ACHN (cell line): ENCODE measurements at regions not wholly inside any gene's neighbourhood (a gene's known extent, or its start where the extent isn't known, plus 50 kb on each side); places are given as distances from the start of the nearest gene placed in this dataset.

Experiments used
- DNase-seq: peaks from one replicate; pipeline ENCODE4 v3.0.0-alpha.2; 2015
- in situ Hi-C: cut with HindIII; loops from 2 replicates; pipeline ENCODE4 v1.10.0; 2017; ENCODE audit warnings: low sequenced_read_pairs, low pct_ligation_motif_present, low pct_unique_long_range_greater_than_20kb

DNA sequence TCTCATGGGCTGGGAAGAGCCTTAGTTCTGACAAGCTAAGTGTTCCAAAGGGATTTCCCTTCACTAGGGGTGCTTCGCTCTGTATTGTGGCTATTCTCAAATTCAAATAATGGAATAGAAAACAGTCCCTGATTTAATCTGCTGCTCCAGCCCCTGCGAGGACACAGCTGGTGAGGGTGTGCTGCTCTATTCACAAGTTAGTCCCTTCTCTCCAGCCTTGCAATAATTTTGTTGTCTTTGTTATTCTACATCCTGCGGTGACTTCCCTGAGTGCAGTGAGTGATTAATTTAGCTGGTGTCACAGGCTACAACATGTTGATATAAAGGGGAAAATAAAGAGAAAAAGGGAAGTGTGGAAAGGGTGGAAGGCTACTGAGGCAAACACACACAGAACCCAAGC lies 180.5 kb upstream of the VEPH1 start:
- DNase-seq: no peak
- in situ Hi-C loops: no loop called here

DNA sequence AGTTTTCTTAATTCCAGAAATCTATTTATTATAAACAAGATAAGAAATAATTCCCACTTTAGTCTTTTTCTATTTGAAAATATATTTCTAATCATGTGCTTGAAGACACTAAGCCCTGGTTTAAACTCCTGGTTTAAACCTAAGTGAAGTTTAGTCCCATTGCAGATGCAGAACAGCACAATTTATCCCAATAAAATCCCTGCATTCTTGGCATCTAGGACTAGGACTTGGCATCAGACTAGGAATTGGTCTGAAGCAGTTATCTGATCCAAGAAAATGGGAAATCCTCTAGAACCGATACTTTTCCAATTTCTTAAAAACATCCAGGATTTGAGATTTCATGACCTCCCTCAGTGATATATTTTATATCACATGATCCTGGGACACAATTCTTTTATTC lies 168.8 kb upstream of the VEPH1 start:
- in situ Hi-C loops: no loop called here
- no peak for DNase-seq

DNA sequence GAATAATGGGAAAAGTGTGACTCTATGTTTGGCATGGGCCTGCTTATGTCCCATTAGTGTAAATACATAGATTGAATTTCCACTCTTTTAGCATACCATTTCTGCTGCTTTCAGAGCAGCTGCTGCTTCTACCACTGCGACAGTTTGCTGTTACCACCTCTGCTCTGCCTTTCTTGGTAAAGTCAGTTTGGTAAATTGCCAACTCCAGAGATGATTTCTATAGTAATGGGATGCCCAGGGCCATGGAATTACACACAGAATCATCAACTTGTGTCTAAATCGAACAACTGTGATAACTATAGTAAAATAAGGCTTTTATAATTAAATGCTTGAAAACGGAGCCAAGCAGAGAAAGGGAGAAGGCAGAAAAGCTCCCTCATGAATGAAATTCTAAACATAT lies 168.4 kb upstream of the VEPH1 start:
- in situ Hi-C loops: no loop called here
- DNase-seq: no peak

DNA sequence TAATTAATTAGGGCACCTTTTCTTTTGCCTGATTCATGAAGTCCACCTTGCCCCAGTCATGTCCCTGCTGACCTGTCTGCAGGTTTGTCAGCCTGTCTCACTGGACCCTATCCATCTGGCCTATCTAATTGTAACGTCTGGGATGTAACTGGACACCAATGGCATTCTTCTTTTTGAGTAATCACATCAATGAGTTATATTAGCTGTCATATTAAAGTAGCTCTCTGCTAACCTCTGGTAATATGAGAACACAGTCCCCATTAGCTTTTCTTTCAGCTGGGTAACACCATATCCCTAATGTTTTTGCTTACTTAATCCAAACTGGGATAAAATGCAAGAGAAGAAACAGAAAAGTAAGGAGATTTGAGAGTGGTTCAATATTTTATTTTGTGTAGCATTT lies 166.2 kb upstream of the VEPH1 start:
- DNase-seq: no peak
- in situ Hi-C loops: no loop called here

DNA sequence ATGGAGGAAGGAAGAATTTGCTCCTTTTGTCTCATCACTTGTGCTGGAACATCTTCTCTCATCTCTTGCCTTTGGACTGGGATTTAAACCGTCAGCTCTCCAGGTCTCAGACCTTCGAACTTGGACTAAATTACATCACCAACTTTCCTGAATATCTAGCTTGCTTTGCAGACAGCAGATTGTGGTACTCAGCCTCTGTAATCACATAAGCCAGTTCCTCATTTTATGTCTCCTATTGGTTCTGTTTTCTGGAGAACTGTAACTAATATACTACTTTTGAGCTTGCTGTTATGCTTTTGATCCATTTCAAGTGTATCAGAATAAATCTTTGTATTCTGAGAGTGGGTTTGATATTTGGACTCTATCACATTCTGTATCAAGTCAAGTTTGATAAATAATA lies 164.3 kb upstream of the VEPH1 start:
- in situ Hi-C loops: no loop called here

DNA sequence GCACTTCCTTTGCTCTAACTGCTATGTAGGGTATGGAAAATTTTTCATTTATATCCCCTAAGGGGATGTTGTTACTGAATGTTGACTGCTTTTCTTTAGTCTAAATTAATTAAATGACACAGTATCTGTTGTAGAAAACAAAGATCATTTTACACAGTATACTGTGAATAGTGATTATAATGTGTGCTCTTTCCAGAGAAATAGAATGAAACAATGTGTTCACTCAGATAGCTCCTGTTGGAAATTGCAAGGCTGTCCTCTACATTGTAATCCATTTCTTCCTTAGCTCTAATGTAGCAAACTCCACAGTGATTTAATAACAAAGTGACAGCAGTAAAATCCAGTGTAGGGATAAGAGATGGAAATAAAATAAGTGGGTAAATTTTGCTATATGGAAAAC lies 159.0 kb upstream of the VEPH1 start:
- in situ Hi-C loops: no loop called here
- DNase-seq: no peak

More for the DNA sequence above, 164.3 kb upstream of the VEPH1 start:
- no peak for DNase-seq

DNA sequence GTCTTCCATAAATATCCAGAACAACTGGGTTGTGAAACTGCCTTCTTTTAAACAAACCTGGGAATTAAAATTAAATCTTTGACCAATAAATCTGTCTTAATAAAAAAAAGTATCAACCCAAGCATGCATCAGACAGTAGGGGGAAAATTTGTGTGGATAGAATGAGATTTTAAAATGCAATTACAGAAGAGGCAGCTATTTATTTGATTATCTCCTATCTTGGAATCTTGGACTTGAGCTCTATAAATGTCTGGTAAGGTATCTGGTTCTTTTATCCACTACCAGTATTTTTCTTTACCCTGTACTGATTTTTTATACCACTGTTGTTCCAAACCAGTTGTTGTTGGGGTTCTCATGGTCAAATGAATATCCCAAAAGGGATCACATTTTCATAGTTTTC lies 157.6 kb upstream of the VEPH1 start:
- in situ Hi-C loops: no loop called here

DNA sequence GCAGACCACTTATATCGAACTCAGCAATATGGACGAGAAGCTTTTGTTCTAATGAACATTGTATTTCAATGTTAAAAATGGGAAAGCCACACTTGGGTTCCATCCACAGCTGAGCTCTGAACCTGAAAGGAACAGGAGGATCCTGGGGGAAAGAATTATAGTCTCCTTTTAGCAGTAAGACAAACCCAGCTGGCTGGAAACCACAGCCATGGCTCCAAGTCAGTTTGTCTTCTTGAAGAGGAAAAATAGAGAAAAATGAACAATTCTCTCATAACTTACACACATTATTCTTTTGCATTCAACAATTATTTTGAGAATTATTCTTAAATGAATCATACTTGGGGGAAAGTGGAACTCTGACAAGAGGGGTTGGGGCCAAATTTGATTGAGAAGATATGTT lies 149.2 kb upstream of the VEPH1 start:
- in situ Hi-C loops: no loop called here
- DNase-seq: no peak

More for the DNA sequence above, 157.6 kb upstream of the VEPH1 start:
- DNase-seq: no peak

DNA sequence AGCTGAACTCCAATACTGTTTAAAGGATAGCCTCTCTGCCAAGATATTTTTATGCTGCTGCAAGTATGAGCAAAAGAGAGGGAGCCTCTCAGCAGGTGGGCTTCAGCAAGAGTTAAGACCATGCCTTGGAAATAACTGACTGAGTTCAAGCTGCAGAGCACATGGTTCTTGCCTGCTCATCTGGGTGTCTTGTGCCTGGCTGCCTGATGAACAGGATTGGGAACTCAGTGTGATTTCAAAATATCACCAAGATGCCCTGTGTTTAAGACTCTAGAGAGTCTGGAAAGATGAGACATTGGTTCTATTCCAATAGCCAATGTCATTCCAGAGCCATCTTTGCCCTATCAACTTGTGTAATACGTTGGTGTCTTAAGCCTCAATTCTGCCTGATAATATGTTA lies 147.5 kb upstream of the VEPH1 start:
- no peak for DNase-seq
- in situ Hi-C loops: no loop called here

DNA sequence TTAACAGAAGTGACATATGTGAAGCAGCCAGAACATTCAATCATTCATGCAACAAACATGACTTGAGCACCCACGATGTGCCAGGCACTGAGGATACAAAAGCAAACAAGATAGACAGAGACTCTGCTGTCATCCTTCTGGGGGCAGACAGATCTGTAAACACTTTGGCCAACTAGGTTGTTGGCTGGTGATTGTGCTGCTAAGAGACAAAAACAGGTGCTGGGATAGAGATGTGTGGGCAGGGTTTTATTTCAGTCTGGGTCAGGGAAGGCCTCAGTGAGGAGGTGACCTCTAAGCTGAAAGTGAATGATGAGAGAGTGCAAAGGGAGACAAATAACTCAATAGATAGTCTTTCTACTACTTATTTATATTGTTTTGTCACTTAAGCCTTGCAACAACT lies 147.0 kb upstream of the VEPH1 start:
- in situ Hi-C loops: no loop called here
- no peak for DNase-seq

DNA sequence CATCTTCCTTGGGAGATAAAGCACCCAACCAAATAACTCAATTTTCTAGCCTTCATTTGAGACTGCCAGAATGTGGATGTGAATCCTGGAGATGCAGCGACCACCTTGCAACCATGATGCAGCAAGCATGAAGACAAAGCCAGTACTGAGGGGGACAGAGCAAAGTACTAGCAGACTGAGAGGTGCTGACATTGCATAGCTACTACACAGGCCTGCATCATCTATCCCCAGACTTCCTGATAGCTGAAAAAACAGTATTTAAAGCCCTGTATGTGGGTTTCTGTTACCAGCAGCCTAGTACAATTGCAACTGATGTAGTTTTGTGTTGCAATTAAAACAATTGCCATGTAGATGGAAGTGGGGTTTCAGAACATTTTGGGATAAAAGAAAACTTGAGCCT lies 146.3 kb upstream of the VEPH1 start:
- in situ Hi-C loops: no loop called here
- DNase-seq: no peak

DNA sequence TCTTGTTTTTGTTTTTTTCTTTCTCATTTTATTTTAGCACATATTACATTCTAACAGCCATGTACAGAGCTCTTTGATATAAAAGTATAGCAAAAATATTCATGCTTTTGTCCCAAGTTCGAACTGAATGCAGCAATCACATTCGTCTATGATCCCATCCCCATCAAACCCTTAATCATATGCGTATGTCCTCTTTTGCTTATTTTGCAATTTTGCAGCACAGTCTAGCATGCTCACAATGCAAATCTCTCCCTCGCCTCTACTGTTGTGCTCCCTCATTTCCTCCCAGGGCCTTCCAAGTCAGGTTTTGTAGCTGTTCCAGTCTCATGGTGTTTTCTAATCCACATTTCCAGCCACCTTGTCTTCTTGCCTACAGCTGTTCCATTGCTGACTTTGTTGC lies 144.6 kb upstream of the VEPH1 start:
- in situ Hi-C loops: no loop called here
- DNase-seq: no peak

DNA sequence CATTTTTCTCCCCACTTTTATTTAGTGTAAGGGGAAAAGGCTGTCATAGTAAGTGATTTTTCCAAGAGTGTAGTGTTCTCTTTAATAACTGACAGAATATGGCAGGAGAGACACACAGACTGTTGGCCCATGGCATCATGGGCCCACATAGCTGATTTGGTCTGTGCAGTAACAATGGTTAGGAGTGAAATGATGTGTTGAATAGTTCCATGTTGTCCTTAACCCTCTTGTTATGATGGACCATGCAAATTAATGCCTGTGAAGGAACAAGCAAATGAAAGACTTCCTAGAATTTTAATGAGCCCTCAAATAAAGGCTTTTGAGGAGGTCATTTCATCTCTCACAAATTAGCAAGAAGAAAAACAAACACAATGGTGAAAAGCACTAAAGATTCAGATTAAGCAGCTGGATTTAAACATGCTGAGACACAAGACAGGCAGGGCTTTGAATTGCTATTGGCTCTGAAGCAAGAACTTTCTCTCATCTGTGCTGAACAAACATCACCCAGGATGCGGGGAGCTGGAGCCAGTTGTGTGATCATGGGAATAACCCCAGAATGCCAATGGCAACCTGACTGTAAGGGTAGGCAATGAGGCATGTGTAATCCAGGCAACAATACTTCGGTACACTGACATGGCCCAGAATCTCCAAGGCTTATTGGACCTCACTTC lies 136.7 kb upstream of the VEPH1 start:
- DNase-seq: no peak
- in situ Hi-C loops: no loop called here

DNA sequence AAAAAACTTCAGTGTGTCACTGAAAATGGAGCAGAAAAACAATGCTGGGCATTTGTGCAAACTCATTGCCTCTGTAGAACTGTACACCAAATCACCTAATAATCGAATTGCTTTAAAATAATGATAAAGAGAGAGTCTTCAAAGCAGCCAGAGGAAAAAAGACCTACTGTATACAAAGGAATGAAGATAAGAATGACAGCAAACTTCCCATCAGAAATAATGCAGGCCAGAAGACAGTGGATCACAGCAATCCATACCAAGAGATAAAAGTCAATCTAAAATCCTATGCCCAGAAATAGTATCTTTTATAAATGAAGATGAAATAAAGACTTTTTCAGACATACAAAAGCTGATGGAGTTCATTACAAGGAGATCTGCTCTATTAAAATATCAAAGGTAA lies 134.7 kb upstream of the VEPH1 start:
- in situ Hi-C loops: no loop called here
- no peak for DNase-seq

DNA sequence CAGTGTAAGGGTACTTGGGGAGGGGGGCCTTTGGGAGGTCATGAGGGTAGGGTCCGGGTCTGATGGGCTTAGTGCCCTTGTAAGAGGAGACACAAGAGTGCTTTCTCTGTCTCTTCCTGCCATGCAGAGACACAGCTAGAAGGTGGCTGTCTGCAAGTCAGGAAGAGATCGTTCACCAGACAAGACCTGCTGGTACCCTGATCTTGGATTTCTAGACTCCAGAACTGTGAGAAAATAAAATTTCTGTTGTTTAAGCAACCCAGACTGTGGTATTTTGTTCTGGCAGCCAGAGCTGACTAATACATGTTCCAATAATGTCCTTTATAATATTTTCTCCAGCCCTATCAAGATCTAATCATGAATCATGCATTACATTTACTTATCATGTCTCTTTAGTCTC lies 130.0 kb upstream of the VEPH1 start:
- in situ Hi-C loops: no loop called here
- no peak for DNase-seq

DNA sequence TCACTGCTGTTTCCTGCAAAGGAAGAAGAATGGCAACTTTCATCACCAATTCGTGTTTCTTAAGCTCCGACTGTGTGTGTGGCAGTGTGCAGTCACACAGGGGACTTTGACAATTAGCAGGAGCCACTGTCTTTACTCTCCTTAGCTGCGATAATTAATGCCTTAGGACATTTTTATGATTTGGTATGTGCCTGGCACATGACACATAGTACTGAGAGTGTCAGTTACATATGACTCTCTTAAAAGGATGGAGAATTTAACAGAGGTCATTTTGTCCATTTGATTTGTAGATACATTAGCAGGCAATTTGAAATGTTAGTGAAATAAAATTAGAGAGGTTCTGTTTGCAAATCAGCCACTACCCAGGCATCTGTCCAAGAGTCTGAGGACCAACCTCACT lies 128.9 kb upstream of the VEPH1 start:
- DNase-seq: no peak
- in situ Hi-C loops: no loop called here

DNA sequence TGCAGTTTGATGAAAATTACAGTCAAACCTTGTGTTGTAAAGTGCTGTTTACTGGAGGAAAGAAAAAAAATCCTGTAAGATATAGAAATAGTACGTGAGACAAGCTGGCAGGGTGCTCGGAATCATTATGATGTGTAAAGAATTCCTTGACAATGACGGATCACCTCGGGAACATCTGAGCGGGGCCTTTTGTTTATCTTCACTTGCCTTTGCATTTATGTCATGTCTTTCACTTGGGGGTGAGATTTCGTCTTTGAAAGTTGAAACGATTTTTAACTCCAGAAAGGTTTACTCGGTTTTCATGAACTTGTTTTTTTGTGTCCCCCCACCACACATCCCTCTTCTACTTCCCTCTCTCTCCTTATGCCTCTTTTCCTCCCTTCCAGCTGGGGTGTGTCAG lies 128.3 kb upstream of the VEPH1 start:
- no peak for DNase-seq
- in situ Hi-C loops: no loop called here

DNA sequence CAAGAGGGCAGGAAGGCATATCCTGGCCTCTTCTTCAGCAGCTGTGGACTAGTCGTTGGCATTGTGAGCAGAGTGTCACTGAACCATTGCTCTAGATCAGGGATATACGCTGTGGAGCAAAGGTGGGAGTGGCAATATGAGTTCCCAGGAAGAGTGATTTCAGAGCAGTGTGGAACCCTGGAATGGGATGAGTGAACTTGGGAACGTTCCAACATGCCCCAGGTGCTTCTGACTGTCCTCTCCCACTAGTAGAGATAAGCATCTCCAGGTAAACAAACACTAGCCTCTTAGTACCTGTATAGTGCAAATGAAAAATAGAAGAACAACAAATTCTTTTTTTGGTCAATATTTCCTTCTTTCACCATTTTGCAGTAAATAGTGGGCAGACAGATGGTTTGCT lies 123.6 kb upstream of the VEPH1 start:
- in situ Hi-C loops: no loop called here
- DNase-seq: no peak

DNA sequence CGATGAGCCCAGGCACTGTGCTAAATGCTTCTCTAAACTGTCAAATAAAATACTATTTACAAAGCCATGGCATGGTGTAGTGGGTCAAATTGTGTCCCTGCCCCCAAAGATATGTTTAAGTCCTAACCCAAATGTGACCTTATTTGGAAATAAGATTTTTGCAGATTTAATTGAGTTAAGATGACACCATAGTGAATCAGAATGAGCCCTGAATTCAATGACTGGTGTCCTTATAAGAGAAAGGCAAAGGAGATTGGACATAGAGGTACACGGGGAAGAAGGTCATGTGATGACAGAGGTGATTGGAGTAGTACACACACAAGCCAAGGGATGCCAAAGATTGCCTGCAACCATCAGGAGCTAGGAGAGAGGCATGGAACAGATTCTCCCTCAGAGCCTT lies 121.6 kb upstream of the VEPH1 start:
- in situ Hi-C loops: no loop called here
- DNase-seq: no peak

DNA sequence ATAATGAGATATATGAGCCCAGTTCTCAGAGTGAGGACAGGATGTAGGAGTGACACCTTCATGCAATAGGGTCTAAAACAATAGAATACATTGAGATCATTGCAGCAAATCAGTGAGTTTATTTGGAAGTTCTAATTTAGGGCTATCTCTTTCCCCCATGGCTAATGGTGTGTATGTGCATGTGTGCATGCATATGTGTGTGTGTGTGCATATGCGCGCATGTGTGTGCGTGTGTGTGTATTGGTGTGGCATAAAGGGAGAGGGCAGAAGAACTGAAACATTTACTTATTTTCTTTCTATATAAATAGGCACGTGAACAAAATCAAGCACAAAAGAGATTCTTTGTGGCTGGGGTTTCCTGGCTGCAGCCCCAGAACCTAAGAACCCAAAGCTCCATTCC lies 115.7 kb upstream of the VEPH1 start:
- DNase-seq: no peak
- in situ Hi-C loops: no loop called here
